Liver (tissue), 8 donors: ENCODE measurements at regions not wholly inside any gene's neighbourhood (a gene's known extent, or its start where the extent isn't known, plus 50 kb on each side); places are given as distances from the start of the nearest gene placed in this dataset.

Source experiments
- DNase-seq: peaks from one replicate; pipeline ENCODE4 v3.0.0-alpha.2; 2017; ENCODE audit warnings: low spot score
- H3K27ac ChIP-seq, 2 donors: one replicate each; pipeline ENCODE4 v1.7.0; 2013; ENCODE audit warnings: inconsistent platforms in 2 of 2, low read length in 2 of 2, control low read depth in 1 of 2, low read depth in 1 of 2, mild to moderate bottlenecking in 1 of 2
- H3K27me3 ChIP-seq, 4 donors: one replicate each; pipeline versions ENCODE4 v1.6.1 to v1.7.0; 2013; ENCODE audit warnings: low read length in 3 of 4, inconsistent platforms in 1 of 4, mild to moderate bottlenecking in 1 of 4, moderate library complexity in 1 of 4; ENCODE audit not compliant: control insufficient read depth in 4 of 4, insufficient read depth in 4 of 4
- H3K36me3 ChIP-seq, 4 donors: one replicate each; pipeline versions ENCODE4 v1.6.1 to v1.7.0; 2013; ENCODE audit warnings: low read length in 3 of 4, mild to moderate bottlenecking in 3 of 4, low read depth in 1 of 4, moderate library complexity in 1 of 4; ENCODE audit not compliant: control insufficient read depth in 4 of 4, insufficient read depth in 3 of 4
- H3K4me1 ChIP-seq, 4 donors: one replicate each; pipeline versions ENCODE4 v1.6.1 to v1.7.0; 2013; ENCODE audit warnings: low read length in 3 of 4, mild to moderate bottlenecking in 3 of 4, moderate library complexity in 1 of 4; ENCODE audit not compliant: control insufficient read depth in 4 of 4, insufficient read depth in 4 of 4
- H3K4me3 ChIP-seq, 3 donors: one replicate each; pipeline versions ENCODE4 v1.6.1 to v1.7.0; 2013; ENCODE audit warnings: low read length in 3 of 3, control low read depth in 1 of 3, low read depth in 1 of 3, mild to moderate bottlenecking in 1 of 3
- H3K9ac ChIP-seq, 2 donors: one replicate each; pipeline ENCODE4 v1.7.0; 2013; ENCODE audit warnings: low read length in 2 of 2, mild to moderate bottlenecking in 2 of 2, moderate library complexity in 2 of 2, control low read depth in 1 of 2, low read depth in 1 of 2
- H3K9me3 ChIP-seq, 4 donors: one replicate each; pipeline versions ENCODE4 v1.6.1 to v1.7.0; 2013; ENCODE audit warnings: low read length in 3 of 4; ENCODE audit not compliant: control insufficient read depth in 4 of 4
- CTCF ChIP-seq: fragments of 150-350 bp; IDR thresholded peaks from 2 replicates; pipeline ENCODE4 v1.5.1; 2017; ENCODE audit warnings: improper control_type of control experiment, low read depth, low read length; ENCODE audit not compliant: missing input control
- EGR1 ChIP-seq, 2 donors: IDR thresholded peaks; 2 replicates each; pipeline ENCODE4 v1.6.1; 2016 to 2018; ENCODE audit warnings: antibody characterized with exemption in 2 of 2, low read depth in 2 of 2
- FOXA1 ChIP-seq: IDR thresholded peaks from 2 replicates; pipeline ENCODE4 v1.6.1; 2016; ENCODE audit warnings: antibody characterized with exemption
- FOXA2 ChIP-seq: IDR thresholded peaks from 2 replicates; pipeline ENCODE4 v1.6.1; 2016; ENCODE audit warnings: antibody characterized with exemption
- GABPA ChIP-seq, 2 donors: IDR thresholded peaks in 1 of 2; conservative IDR thresholded peaks in 1 of 2; 2 replicates each; pipeline ENCODE4 v1.6.1; 2016; ENCODE audit warnings: antibody characterized with exemption in 2 of 2, mild to moderate bottlenecking in 1 of 2, moderate library complexity in 1 of 2
- HNF4A ChIP-seq, 2 donors: conservative IDR thresholded peaks; 2 replicates each; pipeline ENCODE4 v1.6.1; 2016; ENCODE audit warnings: antibody characterized with exemption in 2 of 2, mild to moderate bottlenecking in 2 of 2
- HNF4G ChIP-seq: IDR thresholded peaks from 2 replicates; pipeline ENCODE4 v1.6.1; 2016; ENCODE audit warnings: antibody characterized with exemption
- JUND ChIP-seq, 2 donors: IDR thresholded peaks; 2 replicates each; pipeline ENCODE4 v1.6.1; 2016; ENCODE audit warnings: antibody characterized with exemption in 2 of 2
- NR2F2 ChIP-seq: IDR thresholded peaks from 2 replicates; pipeline ENCODE4 v1.6.1; 2016; ENCODE audit warnings: antibody characterized with exemption
- RAD21 ChIP-seq, 2 donors: IDR thresholded peaks; 2 replicates each; pipeline ENCODE4 v1.6.1; 2016; ENCODE audit warnings: antibody characterized with exemption in 2 of 2, mild to moderate bottlenecking in 2 of 2
- REST ChIP-seq: IDR thresholded peaks from 2 replicates; pipeline ENCODE4 v1.6.1; 2016; ENCODE audit warnings: antibody characterized with exemption, mild to moderate bottlenecking
- RXRA ChIP-seq, 2 donors: IDR thresholded peaks; 2 replicates each; pipeline ENCODE4 v1.6.1; 2017 to 2018; ENCODE audit warnings: antibody characterized with exemption in 2 of 2, mild to moderate bottlenecking in 1 of 2
- SP1 ChIP-seq: IDR thresholded peaks from 2 replicates; pipeline ENCODE4 v1.6.1; 2018; ENCODE audit warnings: antibody characterized with exemption, mild to moderate bottlenecking
- TAF1 ChIP-seq: conservative IDR thresholded peaks from 2 replicates; pipeline ENCODE4 v1.6.1; 2016; ENCODE audit warnings: antibody characterized with exemption, mild to moderate bottlenecking
- ZBTB33 ChIP-seq: IDR thresholded peaks from 2 replicates; pipeline ENCODE4 v1.6.1; 2016; ENCODE audit warnings: antibody characterized with exemption
- WGBS: extraction: QIAGEN DNeasy Blood & Tissue Kit; methylation state at CpG from one replicate; pipeline ENCODE4 v1.1.7; 2013; 5-methylcytosine and 5-hydroxymethylcytosine counted together
- TF ChIP-seq, protein P1 (sequence below): IDR thresholded peaks from 2 replicates; pipeline ENCODE4 v1.6.1; 2016; ENCODE audit warnings: antibody characterized with exemption
- TF ChIP-seq, protein P2 (sequence below): IDR thresholded peaks from 2 replicates; pipeline ENCODE4 v1.6.1; 2016; ENCODE audit warnings: antibody characterized with exemption
- donor health status: healthy.
- donor health status: healthy.
- donor health status: healthy.
- donor health status: healthy.
- donor health status: healthy.

DNA sequence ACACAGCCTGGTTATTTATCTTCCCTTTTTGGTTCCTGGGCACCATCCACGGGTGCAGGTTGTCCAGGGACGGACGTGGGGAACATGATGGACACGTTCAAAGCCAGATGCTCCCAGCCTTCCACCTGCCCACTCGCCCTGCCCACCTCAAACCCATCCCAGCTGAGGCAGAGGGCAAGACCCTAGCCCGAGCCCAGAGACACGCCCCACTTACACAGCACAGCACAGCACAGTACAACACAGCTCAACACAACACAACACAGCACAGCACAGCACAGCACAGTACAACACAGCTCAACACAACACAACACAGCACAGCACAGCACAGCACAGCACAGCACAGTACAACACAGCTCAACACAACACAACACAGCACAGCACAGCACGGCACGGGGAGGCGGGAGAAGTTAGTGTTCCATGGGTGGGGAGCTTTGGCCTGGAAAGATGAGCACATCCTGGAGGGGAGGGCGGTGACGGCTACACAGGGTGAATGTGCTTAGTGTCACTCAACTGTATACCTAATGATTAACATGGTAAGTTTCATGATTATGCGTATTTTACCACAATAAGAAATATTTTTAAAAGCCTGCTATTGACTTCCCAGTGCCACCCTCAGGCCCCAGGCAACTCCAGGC is 1507.5 kb downstream of the BRD1 start:
- TF ChIP-seq FOXA2 (no peak), NR2F2 (no peak), HNF4A (conservative IDR thresholded peaks at IDR 0.05) (no peak), CTCF (no peak), RAD21 (IDR thresholded peaks at IDR 0.05) (no peak), ZBTB33 (no peak), RXRA (IDR thresholded peaks at IDR 0.05) (no peak), TAF1 (no peak), JUND (IDR thresholded peaks at IDR 0.05) (no peak)
- 75% methylated on average over 13 of the region's 13 CpGs for WGBS
- Histone ChIP-seq H3K9me3 (peaks cover 0 to 3% (median 0%) of the 10 kb centered on the region in 4 donors), H3K9ac (no peak overlapping the region), H3K27ac (no peak overlapping the region), H3K36me3 (no peaks in the 10 kb centered on the region), H3K4me3 (no peak overlapping the region), H3K27me3 (no peaks in the 10 kb centered on the region), H3K4me1 (no peaks in the 10 kb centered on the region)
- no peak for DNase-seq

DNA sequence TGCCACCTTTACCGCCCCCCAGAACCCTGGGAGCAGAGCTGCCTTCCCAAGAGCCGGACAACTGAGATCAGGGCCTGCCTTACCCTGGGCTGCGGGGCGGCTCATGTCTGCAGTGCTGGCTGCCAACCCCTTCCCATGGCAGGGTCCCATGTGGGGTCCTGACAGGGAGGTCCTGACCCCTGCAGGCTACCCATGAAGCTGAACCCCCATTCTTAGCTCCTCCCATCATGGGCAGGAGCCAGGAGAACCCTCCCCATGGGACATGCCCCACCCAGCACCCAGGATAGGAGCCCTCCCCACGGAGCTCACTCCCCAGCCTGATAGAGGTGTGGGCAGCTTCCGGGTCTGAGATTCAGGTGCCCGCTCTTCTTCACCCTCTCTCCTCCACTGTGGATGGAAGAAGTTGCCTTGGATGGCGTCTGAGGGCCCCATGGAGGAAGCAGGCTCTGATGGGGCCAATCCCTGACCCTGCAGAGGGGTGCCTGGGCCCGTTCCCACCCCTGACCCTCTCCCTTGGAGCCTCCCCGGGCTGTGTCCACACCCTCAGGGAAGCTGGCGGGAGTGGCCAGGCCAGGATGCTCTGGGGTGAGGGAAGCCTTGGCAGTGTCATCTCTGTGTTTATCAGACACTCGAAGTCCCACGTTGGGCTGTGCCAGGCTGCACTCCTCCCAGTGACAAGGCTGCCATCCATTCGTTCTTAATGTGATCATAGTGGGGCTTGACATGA is 1508.2 kb downstream of the BRD1 start:
- TF ChIP-seq NR2F2 (no peak), EGR1 (IDR thresholded peaks at IDR 0.05; ENCODE audit: low read depth in 2 of 2) (no peak), GABPA (IDR thresholded peaks at IDR 0.05 in 1 of 2, conservative IDR thresholded peaks at IDR 0.05 in 1 of 2) (no peak), RAD21 (IDR thresholded peaks at IDR 0.05) (no peak), RXRA (IDR thresholded peaks at IDR 0.05) (no peak), TAF1 (no peak), HNF4A (conservative IDR thresholded peaks at IDR 0.05) (no peak), HNF4G (no peak), FOXA2 (no peak), FOXA1 (no peak), SP1 (no peak), CTCF (no peak), ZBTB33 (no peak), REST (no peak)
- TF ChIP-seq, protein P1, sequence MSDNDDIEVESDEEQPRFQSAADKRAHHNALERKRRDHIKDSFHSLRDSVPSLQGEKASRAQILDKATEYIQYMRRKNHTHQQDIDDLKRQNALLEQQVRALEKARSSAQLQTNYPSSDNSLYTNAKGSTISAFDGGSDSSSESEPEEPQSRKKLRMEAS = no peak
- TF ChIP-seq, protein P2, sequence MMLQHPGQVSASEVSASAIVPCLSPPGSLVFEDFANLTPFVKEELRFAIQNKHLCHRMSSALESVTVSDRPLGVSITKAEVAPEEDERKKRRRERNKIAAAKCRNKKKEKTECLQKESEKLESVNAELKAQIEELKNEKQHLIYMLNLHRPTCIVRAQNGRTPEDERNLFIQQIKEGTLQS = no peak
- no peak overlapping the region for H3K9ac ChIP-seq
- H3K27ac ChIP-seq = no peak overlapping the region
- no peaks in the 10 kb centered on the region for H3K9me3 ChIP-seq
- no peak for DNase-seq
- H3K4me1 ChIP-seq = no peaks in the 10 kb centered on the region
- no peaks in the 10 kb centered on the region for H3K27me3 ChIP-seq
- WGBS = 76% methylated on average over 14 of the region's 14 CpGs
- no peak overlapping the region for H3K4me3 ChIP-seq
- H3K36me3 ChIP-seq = no peaks in the 10 kb centered on the region
